ENCODE measurements at regions not wholly inside any gene's neighbourhood (a gene's known extent, or its start where the extent isn't known, plus 50 kb on each side); places are given as distances from the start of the nearest gene placed in this dataset.

DNA sequence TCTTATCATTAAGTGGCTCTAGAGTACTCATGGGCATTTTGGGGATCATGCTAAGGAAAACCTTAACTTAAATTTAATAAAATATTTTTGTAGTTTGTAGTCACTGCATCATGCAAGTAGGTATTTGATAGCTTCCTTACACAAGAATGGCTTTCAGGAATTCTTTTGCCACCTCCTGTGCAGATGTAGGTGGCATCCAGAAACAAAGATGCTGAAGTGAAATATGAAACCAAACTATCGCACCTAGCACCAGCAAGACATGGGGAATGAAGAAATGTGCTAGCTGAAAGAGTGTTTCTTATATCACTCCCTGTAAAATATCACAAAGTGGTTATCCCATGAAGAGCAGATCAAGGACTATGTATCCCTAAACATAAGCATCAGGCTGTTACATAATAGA is 924.5 kb upstream of the PRR20A start:
- 62 to 96% (median 79%) methylated on average over 1 of the region's 1 CpG for WGBS, 5 donors
- TF ChIP-seq POLR2AphosphoS5 (IDR thresholded peaks at IDR 0.05) (no peak), CTCF (IDR thresholded peaks at IDR 0.05 in 8 of 11, conservative IDR thresholded peaks at IDR 0.05 in 3 of 11) (no peak), POLR2A (IDR thresholded peaks at IDR 0.05) (no peak)
- no peak for DNase-seq
- Histone ChIP-seq H3K4me3 (no peak overlapping the region), H3K4me1 (no peaks in the 10 kb centered on the region), H3K27ac (no peak overlapping the region), H3K36me3 (no peaks in the 10 kb centered on the region), H3K9me3 (peaks cover 0 to 27% (median 13%) of the 10 kb centered on the region in 8 donors), H3K27me3 (replicated peaks in 1 of 7) (no peaks in the 10 kb centered on the region)
- intact Hi-C loops (cut with DNase I; ENCODE audit: low total_unique reads), result no loop called here

- no peak for DNase-seq
- no peaks in the 10 kb centered on the region for H3K36me3 ChIP-seq
- no peaks in the 10 kb centered on the region for H3K27me3 ChIP-seq (replicated peaks in 1 of 7)
- no peaks in the 10 kb centered on the region for H3K4me1 ChIP-seq
- intact Hi-C loops (cut with DNase I; ENCODE audit: low total_unique reads), result no loop called here
- no peak overlapping the region for H3K27ac ChIP-seq
- 64 to 88% (median 82%) methylated on average over 2 of the region's 2 CpGs for WGBS, 5 donors
- TF ChIP-seq CTCF (IDR thresholded peaks at IDR 0.05 in 8 of 11, conservative IDR thresholded peaks at IDR 0.05 in 3 of 11) (no peak), POLR2AphosphoS5 (IDR thresholded peaks at IDR 0.05) (no peak), POLR2A (IDR thresholded peaks at IDR 0.05) (no peak)
- H3K9me3 ChIP-seq, result peaks cover 0 to 45% (median 15%) of the 10 kb centered on the region in 8 donors
- no peak overlapping the region for H3K4me3 ChIP-seq
These were observed 893.0 kb upstream of the PRR20A start for GRCh38 chr13:56247692-56248091.

GRCh38 chr13:56271686-56272085 is 869.0 kb upstream of the PRR20A start:
- Histone ChIP-seq H3K27me3 (replicated peaks in 1 of 7) (no peaks in the 10 kb centered on the region), H3K4me3 (no peak overlapping the region), H3K27ac (no peak overlapping the region), H3K36me3 (no peaks in the 10 kb centered on the region), H3K4me1 (no peaks in the 10 kb centered on the region), H3K9me3 (peaks cover 0 to 29% (median 6%) of the 10 kb centered on the region in 8 donors)
- intact Hi-C loops (cut with DNase I; ENCODE audit: low total_unique reads), result no loop called here
- DNase-seq, result no peak
- no peak for TF ChIP-seq POLR2A (IDR thresholded peaks at IDR 0.05)
- TF ChIP-seq POLR2AphosphoS5 (IDR thresholded peaks at IDR 0.05), result no peak
- TF ChIP-seq CTCF (IDR thresholded peaks at IDR 0.05 in 8 of 11, conservative IDR thresholded peaks at IDR 0.05 in 3 of 11), result no peak
- WGBS, 5 donors, result 70 to 80% (median 76%) methylated on average over 1 of the region's 1 CpG

GRCh38 chr13:56283262-56283828 is 857.4 kb upstream of the PRR20A start:
- no peak for DNase-seq
- Histone ChIP-seq H3K27me3 (replicated peaks in 1 of 7) (no peaks in the 10 kb centered on the region), H3K4me1 (no peaks in the 10 kb centered on the region), H3K27ac (no peak overlapping the region), H3K36me3 (no peaks in the 10 kb centered on the region), H3K9me3 (peaks cover 0 to 46% (median 9%) of the 10 kb centered on the region in 8 donors), H3K4me3 (no peak overlapping the region)
- TF ChIP-seq CTCF (IDR thresholded peaks at IDR 0.05 in 8 of 11, conservative IDR thresholded peaks at IDR 0.05 in 3 of 11) (no peak), POLR2A (IDR thresholded peaks at IDR 0.05) (no peak)
- intact Hi-C loops (cut with DNase I; ENCODE audit: low total_unique reads), result no loop called here
- WGBS, 5 donors, result 58 to 79% (median 68%) methylated on average over 4 of the region's 4 CpGs

Data from spleen (tissue), 11 donors.